ENCODE measurements at regions not wholly inside any gene's neighbourhood (a gene's known extent, or its start where the extent isn't known, plus 50 kb on each side); places are given as distances from the start of the nearest gene placed in this dataset.

DNA sequence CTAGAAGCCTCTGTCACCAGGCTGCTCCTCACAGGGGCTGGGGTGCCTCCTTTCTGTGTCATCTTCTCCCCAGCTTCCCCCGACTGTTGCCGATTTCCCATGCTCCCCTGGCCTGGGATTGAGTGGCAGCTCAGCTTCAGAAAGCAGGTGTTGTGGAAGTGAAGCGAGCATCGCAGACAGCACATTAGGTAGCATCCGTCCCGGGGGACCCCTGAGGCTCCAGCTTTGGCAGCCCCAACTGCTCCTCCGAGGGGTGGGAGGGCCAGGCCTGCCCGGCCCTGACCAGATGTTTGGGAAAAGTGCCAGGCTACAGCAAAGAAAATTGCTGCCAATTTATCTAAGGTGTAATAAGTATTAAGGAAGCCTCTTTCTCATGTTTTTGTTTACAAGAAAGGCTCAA, 1045.6 kb downstream of the BCL11B start:
- TF ChIP-seq EZH2phosphoT487 (IDR thresholded peaks at IDR 0.05; ENCODE audit: insufficient read depth, low read depth) (no peak), EZH2 (IDR thresholded peaks at IDR 0.05; ENCODE audit: insufficient read depth, poor library complexity, severe bottlenecking) (no peak)

Data from GM23248 (cell line).